Activated naive CD4-positive, alpha-beta T cell treated with anti-CD3 and anti-CD28 coated beads for 36 hours (primary cell): ENCODE measurements at regions not wholly inside any gene's neighbourhood (a gene's known extent, or its start where the extent isn't known, plus 50 kb on each side); places are given as distances from the start of the nearest gene placed in this dataset.
A peak's percentile ranks its signal among the peaks of the same experiment; 100 is the strongest.

ENCODE experiments used
- CTCF ChIA-PET: fragments of 350-600 bp; sonication (Branson Sonifier 250); formaldehyde crosslinking; loops from one replicate; lab custom pipeline; 2021; ENCODE audit warnings: antibody characterized with exemption; lab: Charles Lee
- DNase-seq: peaks from one replicate; pipeline ENCODE4 v3.0.0-alpha.2; 2020
- H3K27ac Mint-ChIP-seq: one replicate; pipeline ENCODE4 v1.8.0; 2021; ENCODE audit warnings: mild to moderate bottlenecking, mixed read lengths
- H3K27me3 Mint-ChIP-seq: one replicate; pipeline ENCODE4 v1.8.0; 2021; ENCODE audit warnings: low read depth, mixed read lengths
- H3K36me3 Mint-ChIP-seq: one replicate; pipeline ENCODE4 v1.8.0; 2021; ENCODE audit warnings: low read depth, mixed read lengths
- H3K4me1 Mint-ChIP-seq: one replicate; pipeline ENCODE4 v1.8.0; 2021; ENCODE audit warnings: low read depth, mixed read lengths
- H3K4me3 Mint-ChIP-seq: one replicate; pipeline ENCODE4 v1.8.0; 2021; ENCODE audit warnings: mild to moderate bottlenecking, moderate library complexity, mixed read lengths
- H3K9me3 Mint-ChIP-seq: one replicate; pipeline ENCODE4 v1.8.0; 2021; ENCODE audit warnings: mixed read lengths
- intact Hi-C: fragments of 100-400 bp; cut with micrococcal nuclease; formaldehyde crosslinking; loops from one replicate; pipeline ENCODE4 v1.15.1; 2023

DNA sequence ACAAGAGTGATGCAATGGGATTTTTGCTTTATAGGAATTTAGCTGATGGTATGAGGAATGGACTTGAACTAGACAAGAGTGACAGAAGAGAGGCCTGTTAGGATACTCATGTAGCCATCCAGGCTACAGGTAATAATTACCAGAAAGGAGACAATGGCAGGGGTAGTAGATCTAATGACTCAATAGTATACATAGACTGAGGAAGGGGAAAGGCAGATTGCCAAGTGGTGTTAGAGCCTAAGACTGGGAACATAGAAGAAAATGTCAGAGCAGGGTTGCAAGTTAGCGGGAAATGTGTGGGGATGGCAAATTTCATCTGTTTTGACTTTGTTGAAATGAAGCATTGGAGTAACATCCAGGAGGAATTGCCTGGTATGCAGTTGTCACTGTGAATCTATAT is 295.6 kb downstream of the UTRN start:
- CTCF ChIA-PET = interaction anchor here (0.6 to 0.7 kb wide), 2 partner anchors 14 to 223 kb away, joined by 3 to 4 read pairs; no protein-coding TSS in a partner anchor
- H3K36me3 Mint-ChIP-seq = peaks cover 4% of the 10 kb centered on the region
- no peaks in the 10 kb centered on the region for H3K27me3 Mint-ChIP-seq
- no peak overlapping the region for H3K4me3 Mint-ChIP-seq
- DNase-seq = no peak
- peaks cover 13% of the 10 kb centered on the region for H3K4me1 Mint-ChIP-seq
- H3K9me3 Mint-ChIP-seq = no peaks in the 10 kb centered on the region
- intact Hi-C loops = loop anchor here (5.0 to 10.0 kb wide), 4 partner anchors 134 to 1244 kb away; no protein-coding TSS in a partner anchor
- no peak overlapping the region for H3K27ac Mint-ChIP-seq

- intact Hi-C loops = loop anchor here (2.0 to 10.0 kb wide), 5 partner anchors 133 to 1243 kb away; no protein-coding TSS in a partner anchor
- Mint-ChIP-seq H3K36me3 (peaks cover 4% of the 10 kb centered on the region), H3K4me3 (no peak overlapping the region), H3K9me3 (no peaks in the 10 kb centered on the region), H3K27me3 (no peaks in the 10 kb centered on the region), H3K4me1 (peaks cover 13% of the 10 kb centered on the region), H3K27ac (no peak overlapping the region)
- peak; percentile 51 for DNase-seq
- CTCF ChIA-PET = interaction anchor here (0.7 to 1.5 kb wide), 5 partner anchors 13 to 456 kb away, joined by 3 to 5 read pairs (median 3); no protein-coding TSS in a partner anchor
Measured at GRCh38 chr6:144581812-144582537, 296.8 kb downstream of the UTRN start.

DNA sequence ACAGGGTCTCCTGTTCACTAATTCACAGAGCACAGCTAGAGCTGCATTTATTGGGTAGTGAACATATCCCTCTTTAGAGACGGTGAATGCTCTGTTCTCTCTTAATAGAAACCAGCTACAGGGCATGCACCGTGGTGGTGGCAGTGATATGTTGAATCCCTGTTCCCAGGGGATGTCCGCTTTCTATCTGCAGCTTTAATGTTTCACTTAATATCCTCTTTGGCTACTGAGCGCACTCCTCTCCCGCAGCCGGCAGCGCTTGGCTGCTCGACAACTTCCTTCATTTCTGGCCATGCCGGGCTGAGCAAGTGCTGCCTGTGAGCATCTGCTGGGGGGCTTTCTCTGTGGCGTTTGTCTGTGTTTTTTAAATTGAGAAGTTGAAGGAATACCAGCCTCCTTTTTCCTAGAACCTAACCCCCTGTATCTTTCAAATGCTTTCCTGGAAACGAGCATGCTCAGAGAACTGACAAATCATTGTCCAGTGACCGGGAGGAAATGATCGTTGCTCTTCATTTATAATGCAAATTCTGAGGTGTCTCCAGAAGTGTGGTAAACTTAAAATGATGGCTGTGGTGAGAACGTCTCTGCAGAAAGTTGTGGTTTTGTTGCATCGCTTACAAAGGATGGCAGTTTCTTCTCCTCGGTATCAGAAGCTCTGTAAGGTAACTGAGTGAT is 297.9 kb downstream of the UTRN start:
- Mint-ChIP-seq H3K4me1 (peaks cover 15% of the 10 kb centered on the region), H3K4me3 (peak overlapping the region; percentile 67)
- intact Hi-C loops = loop anchor here (1.0 to 10.0 kb wide), 11 partner anchors 14 to 1242 kb away; no protein-coding TSS in a partner anchor

GRCh38 chr6:144583614-144583954 is 298.4 kb downstream of the UTRN start:
- peaks cover 7% of the 10 kb centered on the region for H3K36me3 Mint-ChIP-seq
- DNase-seq = no peak
- H3K27ac Mint-ChIP-seq = no peak overlapping the region
- no peaks in the 10 kb centered on the region for H3K27me3 Mint-ChIP-seq
- intact Hi-C loops = loop anchor here (1.0 to 10.0 kb wide), 11 partner anchors 14 to 1241 kb away; no protein-coding TSS in a partner anchor
- CTCF ChIA-PET = interaction anchor here (0.6 to 1.9 kb wide), 9 partner anchors 13 to 404 kb away, joined by 3 to 9 read pairs (median 4); no protein-coding TSS in a partner anchor
- H3K9me3 Mint-ChIP-seq = no peaks in the 10 kb centered on the region
- peak overlapping the region; percentile 67 for H3K4me3 Mint-ChIP-seq
- H3K4me1 Mint-ChIP-seq = peaks cover 19% of the 10 kb centered on the region

More for the DNA sequence above, 297.9 kb downstream of the UTRN start:
- no peaks in the 10 kb centered on the region for H3K9me3 Mint-ChIP-seq
- peak overlapping the region; percentile 20 for H3K27ac Mint-ChIP-seq
- H3K36me3 Mint-ChIP-seq = peaks cover 7% of the 10 kb centered on the region
- H3K27me3 Mint-ChIP-seq = no peaks in the 10 kb centered on the region
- CTCF ChIA-PET = interaction anchor here (0.6 to 1.9 kb wide), 8 partner anchors 13 to 455 kb away, joined by 3 to 9 read pairs (median 4); no protein-coding TSS in a partner anchor
- peak; percentile 57 for DNase-seq

- CTCF ChIA-PET = interaction anchor here (0.6 to 1.7 kb wide), 11 partner anchors 9 to 1849 kb away, joined by 3 to 7 read pairs (median 3); no protein-coding TSS in a partner anchor
- H3K36me3 Mint-ChIP-seq = peaks cover 3% of the 10 kb centered on the region
- H3K27me3 Mint-ChIP-seq = no peaks in the 10 kb centered on the region
- H3K4me1 Mint-ChIP-seq = peaks cover 22% of the 10 kb centered on the region
- no peaks in the 10 kb centered on the region for H3K9me3 Mint-ChIP-seq
- DNase-seq = peak; percentile 11
- no peak overlapping the region for H3K4me3 Mint-ChIP-seq
- H3K27ac Mint-ChIP-seq = no peak overlapping the region
- intact Hi-C loops = loop anchor here (1.0 to 10.0 kb wide), 6 partner anchors 129 to 1239 kb away; no protein-coding TSS in a partner anchor
Measured at GRCh38 chr6:144585217-144585814, 300.2 kb downstream of the UTRN start.

GRCh38 chr6:144586986-144587385 is 301.9 kb downstream of the UTRN start:
- Mint-ChIP-seq H3K4me3 (no peak overlapping the region), H3K36me3 (peaks cover 6% of the 10 kb centered on the region), H3K9me3 (no peaks in the 10 kb centered on the region), H3K27me3 (no peaks in the 10 kb centered on the region), H3K4me1 (peaks cover 20% of the 10 kb centered on the region), H3K27ac (no peak overlapping the region)
- CTCF ChIA-PET = interaction anchor here (1.2 kb wide), 1 partner anchor 27 kb away, joined by 3 read pairs; no protein-coding TSS in a partner anchor
- DNase-seq = no peak
- intact Hi-C loops = loop anchor here (5.0 to 10.0 kb wide), 4 partner anchors 128 to 1238 kb away; no protein-coding TSS in a partner anchor

GRCh38 chr6:144588697-144589325 is 303.7 kb downstream of the UTRN start:
- CTCF ChIA-PET = interaction anchor here (1.6 kb wide), 1 partner anchor 344 kb away, joined by 5 read pairs; no protein-coding TSS in a partner anchor
- H3K4me1 Mint-ChIP-seq = peaks cover 8% of the 10 kb centered on the region
- no peaks in the 10 kb centered on the region for H3K9me3 Mint-ChIP-seq
- H3K27ac Mint-ChIP-seq = no peak overlapping the region
- no peak for DNase-seq
- peaks cover 12% of the 10 kb centered on the region for H3K36me3 Mint-ChIP-seq
- no peaks in the 10 kb centered on the region for H3K27me3 Mint-ChIP-seq
- intact Hi-C loops = loop anchor here (1.0 to 10.0 kb wide), 5 partner anchors 8 to 1236 kb away; no protein-coding TSS in a partner anchor
- H3K4me3 Mint-ChIP-seq = no peak overlapping the region

DNA sequence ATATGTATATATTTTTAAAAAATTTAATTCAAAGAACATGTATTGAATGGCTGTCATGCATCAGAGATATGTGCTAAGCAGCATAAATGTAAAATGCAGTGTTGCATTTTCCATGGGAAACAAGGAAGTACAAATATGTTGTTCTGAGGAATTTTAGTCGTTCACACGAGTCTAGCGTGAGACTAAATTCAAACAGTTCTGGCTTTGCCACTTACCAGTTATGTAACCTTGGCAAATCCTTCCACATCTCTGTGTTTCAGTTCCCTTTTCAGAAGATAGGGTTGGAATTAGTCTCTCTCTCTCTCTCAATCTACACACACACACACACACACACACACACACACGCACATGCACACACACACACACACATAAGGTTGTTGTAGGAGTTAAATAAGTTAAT is 305.4 kb downstream of the UTRN start:
- Mint-ChIP-seq H3K27ac (no peak overlapping the region), H3K4me3 (no peak overlapping the region), H3K36me3 (peaks cover 12% of the 10 kb centered on the region), H3K9me3 (no peaks in the 10 kb centered on the region), H3K4me1 (peaks cover 8% of the 10 kb centered on the region), H3K27me3 (no peaks in the 10 kb centered on the region)
- DNase-seq = no peak
- intact Hi-C loops = no loop called here
- CTCF ChIA-PET = interaction anchor here (1.0 kb wide), 1 partner anchor 26 kb away, joined by 3 read pairs; no protein-coding TSS in a partner anchor

- H3K27ac Mint-ChIP-seq = no peak overlapping the region
- peaks cover 12% of the 10 kb centered on the region for H3K36me3 Mint-ChIP-seq
- H3K4me1 Mint-ChIP-seq = peaks cover 26% of the 10 kb centered on the region
- H3K27me3 Mint-ChIP-seq = no peaks in the 10 kb centered on the region
- no peaks in the 10 kb centered on the region for H3K9me3 Mint-ChIP-seq
- intact Hi-C loops = no loop called here
- CTCF ChIA-PET = interaction anchor here (1.2 kb wide), 1 partner anchor 262 kb away, joined by 3 read pairs; no protein-coding TSS in a partner anchor
- H3K4me3 Mint-ChIP-seq = no peak overlapping the region
- no peak for DNase-seq
Measured at GRCh38 chr6:144593392-144593791, 308.3 kb downstream of the UTRN start.

DNA sequence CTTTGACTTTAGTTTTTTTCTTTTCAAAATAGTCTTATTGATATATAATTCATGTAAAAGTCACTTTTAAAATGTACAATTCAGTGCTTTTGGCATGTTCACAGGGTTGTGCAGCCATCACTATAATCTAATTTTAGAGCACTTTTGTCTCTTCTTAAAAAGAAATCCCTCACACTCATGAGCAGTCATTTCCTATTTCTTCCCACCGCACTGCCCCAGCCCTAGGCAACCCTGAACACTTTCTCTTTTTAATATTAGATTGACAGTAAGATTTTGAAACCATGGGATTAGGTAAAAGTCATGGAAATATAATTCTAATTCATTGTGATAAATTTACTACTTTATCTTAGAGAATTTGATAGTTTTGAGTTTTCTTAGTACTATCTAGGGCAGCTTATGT is 309.4 kb downstream of the UTRN start:
- CTCF ChIA-PET = interaction anchor here (1.1 to 1.2 kb wide), 2 partner anchors 13 to 261 kb away, joined by 3 read pairs; no protein-coding TSS in a partner anchor
- peaks cover 12% of the 10 kb centered on the region for H3K36me3 Mint-ChIP-seq
- intact Hi-C loops = no loop called here
- H3K27me3 Mint-ChIP-seq = no peaks in the 10 kb centered on the region
- no peak overlapping the region for H3K4me3 Mint-ChIP-seq
- DNase-seq = no peak
- H3K4me1 Mint-ChIP-seq = peaks cover 25% of the 10 kb centered on the region
- no peaks in the 10 kb centered on the region for H3K9me3 Mint-ChIP-seq
- H3K27ac Mint-ChIP-seq = no peak overlapping the region

DNA sequence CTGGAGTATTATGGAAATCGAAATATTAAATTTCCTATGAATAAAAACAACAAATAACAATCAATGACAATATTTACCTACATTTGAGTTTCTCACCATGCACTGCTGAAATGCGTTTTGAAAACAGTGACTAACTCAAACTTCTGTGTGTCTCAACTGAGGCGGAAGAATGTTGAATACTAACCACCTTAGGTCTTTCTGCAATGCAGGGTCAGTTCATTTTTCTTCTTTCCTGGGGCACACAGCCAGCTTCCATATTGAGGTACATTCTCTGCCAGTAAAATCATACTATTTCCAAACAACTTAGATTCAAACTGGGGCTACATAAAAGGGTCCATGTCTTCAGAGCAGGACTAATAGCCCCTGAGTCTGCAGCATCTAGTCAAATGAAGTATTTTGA is 310.1 kb downstream of the UTRN start:
- peaks cover 29% of the 10 kb centered on the region for H3K4me1 Mint-ChIP-seq
- H3K4me3 Mint-ChIP-seq = no peak overlapping the region
- no peak overlapping the region for H3K27ac Mint-ChIP-seq
- CTCF ChIA-PET = interaction anchor here (1.1 to 2.1 kb wide), 3 partner anchors 10 to 14 kb away, joined by 3 to 9 read pairs (median 4); no protein-coding TSS in a partner anchor
- H3K36me3 Mint-ChIP-seq = peaks cover 15% of the 10 kb centered on the region
- DNase-seq = no peak
- intact Hi-C loops = no loop called here
- no peaks in the 10 kb centered on the region for H3K27me3 Mint-ChIP-seq
- peaks cover 2% of the 10 kb centered on the region for H3K9me3 Mint-ChIP-seq
